Fibroblast of skin of left quadriceps (primary cell): ENCODE measurements at regions not wholly inside any gene's neighbourhood (a gene's known extent, or its start where the extent isn't known, plus 50 kb on each side); places are given as distances from the start of the nearest gene placed in this dataset.
A peak's percentile ranks its signal among the peaks of the same experiment; 100 is the strongest.

ENCODE experiments used
- DNase-seq, 2 experiments: peaks; one replicate each; pipeline ENCODE4 v3.0.0-alpha.2; 2013; ENCODE audit warnings: low read depth in 2 of 2

DNA sequence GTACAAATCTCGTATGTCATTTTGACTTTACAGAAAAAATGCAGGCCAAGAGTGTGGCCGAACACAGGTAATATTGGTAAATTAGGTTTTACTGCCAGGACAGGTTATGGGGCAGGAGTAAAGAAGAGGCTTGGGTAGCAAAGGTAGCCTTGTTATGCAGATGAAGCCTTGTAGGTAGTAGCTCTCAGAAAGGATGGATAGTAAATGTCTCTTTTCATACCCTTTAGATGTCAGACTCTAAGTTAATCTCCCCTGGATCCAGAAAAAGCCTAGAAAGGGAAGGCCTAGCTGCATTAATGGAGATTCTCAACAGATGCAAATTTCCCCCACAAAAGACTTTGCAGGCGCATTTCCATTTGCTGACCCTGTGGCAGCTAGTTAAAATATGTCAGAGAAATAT is 1445.1 kb upstream of the CADM2 start:
- DNase-seq: no peak

DNA sequence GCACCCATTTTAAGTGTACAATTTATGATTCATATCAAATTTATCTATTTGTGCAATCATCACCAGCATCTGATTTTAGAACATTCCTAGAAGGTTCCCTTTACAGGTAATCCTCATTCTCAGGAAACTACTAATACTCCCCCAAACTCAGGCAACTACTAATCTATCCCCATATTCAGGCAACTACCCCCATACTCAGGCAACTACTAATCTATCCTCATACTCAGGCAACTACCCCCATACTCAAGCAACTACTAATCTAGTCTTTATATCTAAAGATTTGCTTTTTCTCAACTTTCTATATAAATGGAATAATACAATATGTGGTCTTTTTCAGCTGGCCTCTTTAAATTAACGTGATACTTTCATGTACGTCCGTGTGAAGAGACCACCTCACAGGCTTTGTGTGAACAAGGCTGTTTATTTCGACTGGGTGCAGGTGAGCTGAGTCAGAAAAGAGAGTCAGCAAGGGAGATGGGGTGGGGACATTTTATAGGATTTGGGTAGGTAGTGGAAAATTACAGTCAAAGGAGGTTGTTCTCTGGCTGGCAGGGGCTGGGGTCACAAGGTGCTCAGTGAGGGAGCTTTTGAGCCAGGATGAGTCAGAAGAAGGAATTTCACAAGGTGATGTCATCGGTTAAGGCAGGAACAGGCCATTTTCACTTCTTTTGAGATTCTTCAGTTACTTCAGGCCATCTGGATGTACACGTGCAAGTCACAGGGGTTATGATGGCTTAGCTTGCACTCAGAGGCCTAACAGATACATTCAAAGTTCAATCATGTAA is 1444.5 kb upstream of the CADM2 start:
- DNase-seq: no peak

DNA sequence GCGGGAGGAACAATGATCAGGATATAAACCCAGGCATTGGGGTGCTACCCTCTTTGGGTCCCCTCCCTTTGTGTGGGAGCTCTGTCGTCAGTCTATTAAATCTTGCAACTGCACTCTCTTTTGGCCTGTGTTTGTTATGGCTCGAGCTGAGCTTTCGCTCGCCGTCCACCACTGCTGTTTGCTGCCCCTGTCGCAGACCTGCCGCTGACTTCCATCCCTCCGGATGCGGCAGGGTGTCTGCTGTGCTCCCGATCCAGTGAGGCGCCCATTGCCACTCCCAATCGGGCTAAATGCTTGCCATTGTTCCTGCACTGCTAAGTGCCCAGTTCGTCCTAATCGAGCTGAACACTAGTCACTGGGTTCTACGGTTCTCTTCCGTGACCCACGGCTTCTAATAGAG is 1443.7 kb upstream of the CADM2 start:
- DNase-seq: no peak

DNA sequence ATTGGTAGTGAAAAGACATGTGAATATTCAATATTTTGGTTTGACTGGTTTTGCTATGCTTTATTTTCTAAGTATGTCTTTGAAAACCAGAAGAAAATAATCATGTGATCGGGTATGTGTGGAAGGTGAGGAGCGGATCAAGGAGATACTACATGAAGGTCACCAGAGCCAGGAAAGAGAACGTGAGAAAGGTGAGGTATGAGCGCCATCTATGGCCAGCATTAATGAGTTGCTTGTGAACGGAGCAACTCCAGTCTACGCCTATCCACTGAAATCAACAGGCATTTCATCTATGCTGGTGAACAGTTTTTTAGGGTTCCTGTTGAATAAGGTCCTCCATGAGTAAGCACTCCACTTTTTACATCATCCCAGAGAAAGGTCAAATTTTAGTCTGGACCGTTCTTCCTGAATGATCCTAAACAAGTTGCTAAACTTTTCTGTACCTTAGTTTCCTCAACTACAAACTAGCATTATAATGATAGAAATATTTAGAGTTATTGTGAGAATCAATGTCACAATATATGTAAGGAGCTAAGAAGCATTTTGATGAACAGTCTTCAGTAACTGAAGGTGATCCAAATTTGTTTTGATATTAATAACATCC is 1435.2 kb upstream of the CADM2 start:
- peak; percentile 14 to 20 for DNase-seq

DNA sequence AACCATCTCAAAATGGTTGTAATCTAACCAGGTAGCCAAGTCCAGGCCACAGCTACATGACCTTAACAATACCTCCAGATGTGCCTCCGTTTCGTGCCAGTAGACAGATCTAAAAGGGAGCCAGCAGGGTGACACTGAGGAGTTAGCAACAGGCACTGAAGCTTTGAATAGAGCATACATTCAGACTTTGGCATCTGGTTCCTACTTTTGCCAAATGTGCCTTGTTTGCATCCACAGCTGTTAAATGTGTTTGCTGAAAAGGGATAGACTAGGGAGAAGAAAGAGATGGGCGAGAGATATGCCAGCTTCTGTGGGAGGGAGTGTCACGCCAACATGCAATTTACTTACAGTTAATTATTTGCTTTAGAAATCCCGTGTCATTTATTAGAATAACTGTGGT is 1433.9 kb upstream of the CADM2 start:
- DNase-seq: no peak

DNA sequence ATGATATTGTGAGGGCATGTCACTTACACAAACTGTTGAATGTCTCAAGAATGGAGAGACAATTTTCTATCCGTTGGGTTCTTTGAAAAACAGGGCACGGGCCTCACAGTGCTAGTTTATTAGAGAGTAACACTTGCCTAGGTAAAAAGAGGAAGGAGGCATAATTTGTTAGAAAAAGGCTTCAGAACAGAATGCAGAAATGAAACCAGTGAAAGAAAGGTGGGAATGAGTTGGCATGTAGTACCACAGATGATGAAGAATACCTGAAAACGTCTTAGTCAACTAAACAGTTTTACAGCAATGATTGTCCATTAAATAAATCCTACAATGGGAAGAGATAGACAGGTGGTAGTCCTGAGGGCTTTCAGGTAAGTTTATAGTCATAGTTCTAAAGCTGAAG is 1399.7 kb upstream of the CADM2 start:
- no peak for DNase-seq

DNA sequence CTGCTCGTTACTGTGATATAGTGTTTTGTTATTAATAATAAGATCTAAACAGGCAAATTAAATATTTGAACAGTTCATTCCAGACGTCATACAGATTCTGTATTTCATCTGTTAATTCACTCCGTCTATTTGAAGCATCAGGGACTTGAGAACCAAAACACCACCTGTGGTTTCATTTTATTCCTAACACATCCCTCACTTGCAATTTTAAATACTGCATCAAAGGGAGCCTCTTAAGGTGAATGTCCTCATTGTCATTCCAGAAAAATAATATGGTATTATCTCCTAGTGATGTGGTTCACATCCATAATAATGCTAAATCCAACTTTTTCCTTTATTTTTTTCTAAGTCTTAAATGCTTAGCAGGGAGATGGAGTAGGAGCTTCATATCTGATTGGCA is 1390.9 kb upstream of the CADM2 start:
- DNase-seq: no peak

DNA sequence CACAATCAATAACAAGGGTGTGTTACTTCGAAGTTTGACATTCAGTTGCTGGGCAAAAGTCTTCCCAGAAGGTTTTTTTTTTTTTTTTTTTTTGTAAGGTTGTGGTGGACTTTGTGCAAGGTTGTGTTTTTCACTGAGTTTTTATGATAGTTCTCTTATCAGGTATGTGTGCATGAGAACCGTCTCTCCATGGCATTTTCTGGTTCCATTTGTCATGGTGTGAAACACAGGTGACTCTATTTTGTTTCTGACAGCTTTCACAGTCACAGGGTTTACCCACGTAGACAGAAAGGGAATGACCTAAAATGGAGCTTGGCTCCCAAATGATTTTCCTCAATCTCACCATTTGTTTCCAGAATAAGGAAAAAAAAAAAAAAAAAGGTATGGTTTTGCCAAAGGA is 1377.2 kb upstream of the CADM2 start:
- no peak for DNase-seq

DNA sequence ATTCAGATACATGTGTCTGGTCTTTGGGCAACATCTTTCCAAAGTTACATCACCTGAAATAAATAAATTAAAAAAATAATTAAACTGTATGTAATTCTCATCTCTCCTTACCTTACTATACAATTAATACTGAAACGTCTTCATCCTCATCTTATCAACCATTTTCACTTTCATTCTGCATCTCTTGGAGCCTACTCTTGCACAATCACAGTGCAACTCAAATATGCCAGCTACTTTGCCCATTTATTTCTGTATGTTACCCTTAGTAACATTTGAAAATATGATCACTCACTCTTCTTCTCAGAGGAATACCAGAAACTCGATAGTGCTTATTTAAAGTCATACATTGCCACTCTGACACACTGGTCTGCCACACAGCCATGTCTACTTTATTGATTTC is 1357.1 kb upstream of the CADM2 start:
- no peak for DNase-seq

DNA sequence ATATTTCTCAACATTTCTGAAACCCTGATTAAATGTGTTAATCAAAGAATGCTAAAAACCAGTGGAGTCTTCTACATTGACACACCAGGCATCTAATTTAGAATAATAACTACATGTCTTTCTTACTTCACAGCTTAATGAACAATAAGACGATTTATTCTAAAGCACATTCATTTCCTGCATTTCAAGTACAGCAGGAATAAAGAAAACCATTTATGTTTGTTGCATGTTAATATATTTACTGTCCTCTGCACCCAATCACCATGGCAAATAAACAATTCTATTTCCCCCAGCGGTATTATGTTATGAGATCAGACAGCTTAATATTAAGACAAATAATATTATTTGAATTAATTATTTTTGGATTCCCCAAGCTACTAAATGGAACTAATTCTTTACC is 1336.3 kb upstream of the CADM2 start:
- no peak for DNase-seq

DNA sequence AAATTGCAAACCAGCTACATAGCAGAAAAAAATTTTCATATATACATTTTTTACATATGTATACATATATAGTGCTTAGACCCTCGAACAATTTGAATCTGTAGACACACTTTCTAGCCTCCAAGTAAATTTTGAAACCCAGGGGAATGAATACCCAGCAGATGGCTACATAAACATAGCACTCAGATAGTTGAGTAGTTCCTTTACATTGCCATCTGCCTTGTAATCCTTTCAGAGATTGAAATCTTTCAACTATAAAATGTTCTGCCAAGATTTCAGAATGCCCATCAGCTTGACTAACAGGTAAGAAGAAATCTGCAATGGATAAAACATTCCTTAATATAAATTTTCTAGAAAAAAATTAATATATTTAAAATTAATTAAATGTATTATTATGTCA is 1333.5 kb upstream of the CADM2 start:
- DNase-seq: no peak

DNA sequence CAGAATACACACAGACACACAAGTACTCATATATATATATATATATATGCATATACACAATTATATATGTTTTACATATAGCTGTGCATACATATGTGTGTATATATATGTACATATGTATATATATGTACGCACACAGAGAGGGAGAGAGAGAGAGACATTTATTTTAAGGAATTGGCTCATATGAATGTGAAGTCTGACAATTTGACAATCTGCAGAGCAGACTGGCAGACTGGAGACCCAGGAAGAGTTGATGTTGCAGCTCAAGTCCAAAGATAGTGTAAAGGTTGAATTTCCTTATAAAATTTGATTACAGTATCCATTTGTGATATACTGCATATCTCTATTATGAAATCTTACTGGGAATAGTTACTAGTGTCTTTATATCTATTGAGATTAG is 1330.3 kb upstream of the CADM2 start:
- DNase-seq: no peak

DNA sequence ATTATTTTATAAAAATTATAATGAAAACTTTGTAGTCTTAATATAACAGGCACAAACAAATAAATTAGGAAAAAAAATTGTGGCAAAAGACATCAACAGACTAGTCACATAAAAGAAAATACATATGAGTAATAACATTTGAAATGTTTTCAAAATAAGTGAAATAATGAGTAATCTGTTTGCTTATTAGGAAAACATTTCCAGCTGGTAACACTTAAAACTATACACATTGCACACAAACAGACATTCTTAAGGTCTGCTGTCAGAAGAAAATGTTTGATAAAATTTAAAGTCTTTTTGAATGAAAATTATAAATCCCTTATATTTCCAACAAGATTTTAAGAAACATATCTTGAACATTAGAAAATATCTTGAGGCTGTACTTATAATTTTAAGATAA is 1326.3 kb upstream of the CADM2 start:
- no peak for DNase-seq

DNA sequence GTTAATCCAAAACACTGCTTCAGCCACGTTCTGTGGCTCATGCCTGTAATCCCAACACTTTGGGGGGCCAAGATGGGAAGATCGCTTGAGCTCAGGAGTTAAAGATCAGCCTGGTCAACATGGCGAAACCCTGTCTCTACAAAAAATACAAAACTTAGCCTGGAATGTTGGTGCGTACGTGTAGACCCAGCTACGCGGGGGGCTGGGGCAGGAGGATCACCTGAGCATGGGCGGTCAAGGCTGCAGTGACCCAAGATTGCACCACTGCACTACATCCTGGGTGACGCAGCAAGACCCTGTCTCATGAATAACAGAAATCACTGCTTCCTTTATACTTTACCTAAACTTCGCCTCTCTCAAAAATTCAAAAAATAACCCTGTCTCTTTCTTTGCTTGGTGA is 1325.0 kb upstream of the CADM2 start:
- DNase-seq: no peak

DNA sequence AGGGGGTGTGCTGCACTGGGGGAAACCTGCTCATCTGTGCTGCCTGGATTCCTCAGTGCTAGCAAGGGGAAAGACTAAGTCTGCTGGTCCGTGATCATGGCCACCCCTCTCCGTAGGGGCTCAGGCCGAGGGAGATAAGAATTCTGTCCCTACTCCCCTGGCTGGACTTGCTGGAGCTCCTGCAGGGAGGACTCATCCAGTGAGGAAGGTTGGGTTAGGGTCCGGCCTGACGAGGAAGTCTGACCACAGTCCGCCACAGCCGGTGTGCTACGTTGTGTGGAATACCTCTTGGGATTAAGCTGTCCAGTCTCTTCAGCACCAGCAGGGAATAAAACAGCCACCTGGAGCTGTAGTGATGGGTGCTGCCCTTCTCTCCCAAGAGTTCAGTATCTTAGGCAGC is 1309.1 kb upstream of the CADM2 start:
- no peak for DNase-seq

DNA sequence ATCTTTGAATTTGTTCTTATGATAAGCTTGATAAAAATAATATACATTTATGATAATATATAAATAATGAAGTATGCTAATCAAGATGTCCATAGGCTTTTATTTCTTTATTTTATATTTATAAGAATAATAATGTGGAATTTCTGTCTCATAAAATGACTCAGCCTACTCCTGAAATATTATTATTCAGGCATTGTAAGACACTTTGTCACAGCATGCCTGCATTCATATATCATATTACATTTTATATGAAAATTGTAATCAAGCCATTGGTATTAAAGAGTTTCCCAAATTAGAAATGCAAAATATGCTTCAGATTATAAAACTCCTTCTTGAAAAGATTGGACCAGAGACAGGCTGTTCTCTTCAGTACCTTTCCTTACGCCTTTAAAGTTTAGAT is 1303.7 kb upstream of the CADM2 start:
- no peak for DNase-seq

DNA sequence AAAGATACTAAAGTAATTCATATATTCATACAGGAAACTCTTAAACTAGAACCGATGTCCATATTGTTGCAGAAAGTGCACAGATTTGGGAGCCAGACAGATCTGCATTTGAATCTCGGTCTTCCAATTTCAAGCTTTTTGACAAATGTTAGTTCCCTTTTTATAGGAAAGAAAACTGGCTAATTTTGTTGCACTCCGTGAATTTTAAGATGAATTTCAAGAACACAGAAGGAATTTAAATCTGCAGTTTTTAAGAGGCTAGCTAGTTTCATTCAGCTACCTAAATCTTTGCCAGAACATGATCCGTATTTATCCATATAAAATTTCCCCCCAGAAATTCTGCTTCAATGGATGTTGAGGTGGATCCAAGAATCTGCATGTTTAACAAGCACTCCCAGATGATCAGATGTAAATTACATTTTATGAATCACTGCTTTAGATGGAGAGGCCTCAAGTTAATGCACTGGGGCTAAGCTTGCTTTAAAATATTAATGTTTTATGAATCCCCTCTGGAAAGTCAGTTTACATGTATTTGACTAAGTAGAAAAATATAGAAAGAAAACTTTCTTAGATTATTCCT is 1296.3 kb upstream of the CADM2 start:
- DNase-seq: no peak

DNA sequence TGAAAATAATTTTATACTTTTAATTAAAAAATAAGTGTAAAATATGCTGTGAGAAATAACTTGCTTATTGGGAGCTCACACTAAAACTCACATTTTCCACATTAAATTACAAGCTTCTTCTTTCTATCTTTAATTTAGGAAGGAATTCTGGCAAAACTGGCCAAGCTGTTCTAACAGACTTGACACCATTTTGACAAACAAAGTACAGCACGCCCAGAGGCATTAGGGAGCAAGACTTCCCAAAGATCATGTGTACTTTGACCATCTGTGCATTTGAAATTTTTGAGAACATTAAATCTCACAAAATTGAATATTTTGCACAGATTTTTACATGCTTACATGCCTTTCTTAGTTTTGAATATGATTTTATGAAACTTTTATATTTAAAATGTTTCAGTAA is 1288.4 kb upstream of the CADM2 start:
- no peak for DNase-seq

DNA sequence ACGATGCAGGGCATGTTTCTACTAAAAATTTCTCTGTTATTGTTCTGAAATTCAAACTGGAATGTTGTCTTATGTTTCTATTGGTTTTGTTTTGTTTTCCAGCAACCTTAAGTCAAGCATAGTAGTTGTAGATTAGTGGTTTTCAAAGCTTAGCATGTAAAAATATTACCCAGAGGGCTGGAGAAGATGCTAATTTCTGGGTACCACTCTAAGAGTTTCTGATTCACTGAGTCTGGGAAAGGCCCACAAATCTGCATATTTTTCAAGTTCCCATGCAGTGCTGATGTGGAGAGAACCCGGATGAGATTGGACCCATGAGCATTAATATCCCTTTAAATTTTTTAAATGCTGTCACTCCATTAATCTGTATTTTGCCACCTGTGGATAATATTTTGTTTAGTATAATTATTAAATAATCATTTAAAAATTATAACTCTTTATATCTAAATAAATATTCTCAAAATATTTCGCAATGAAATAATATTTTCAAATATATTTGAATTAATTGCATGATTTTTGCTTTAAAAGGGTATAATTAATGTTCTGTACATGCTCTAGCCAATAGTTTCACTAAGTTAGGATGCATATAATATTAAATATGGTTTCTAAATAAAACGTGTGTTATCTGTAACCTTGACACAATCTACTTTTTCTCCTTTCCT is 1274.7 kb upstream of the CADM2 start:
- no peak for DNase-seq

DNA sequence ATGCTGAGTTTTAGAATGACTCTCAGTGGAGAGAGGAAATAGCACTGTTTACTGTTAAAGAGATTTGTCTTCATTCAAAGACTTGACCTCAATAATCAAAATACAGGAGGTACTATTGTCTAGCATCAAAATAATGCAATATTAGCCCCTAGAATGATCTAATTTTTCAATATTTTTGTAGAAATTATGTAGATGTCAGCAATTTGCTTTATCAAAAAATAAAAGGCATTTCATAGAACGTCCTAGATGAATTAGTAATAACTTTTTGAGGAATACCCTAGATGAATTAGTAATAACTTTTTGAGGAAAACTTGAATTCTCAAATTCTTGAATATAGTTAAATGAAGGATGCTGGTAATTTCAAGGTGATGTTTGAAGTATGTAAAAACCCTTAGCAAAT is 1252.1 kb upstream of the CADM2 start:
- no peak for DNase-seq

DNA sequence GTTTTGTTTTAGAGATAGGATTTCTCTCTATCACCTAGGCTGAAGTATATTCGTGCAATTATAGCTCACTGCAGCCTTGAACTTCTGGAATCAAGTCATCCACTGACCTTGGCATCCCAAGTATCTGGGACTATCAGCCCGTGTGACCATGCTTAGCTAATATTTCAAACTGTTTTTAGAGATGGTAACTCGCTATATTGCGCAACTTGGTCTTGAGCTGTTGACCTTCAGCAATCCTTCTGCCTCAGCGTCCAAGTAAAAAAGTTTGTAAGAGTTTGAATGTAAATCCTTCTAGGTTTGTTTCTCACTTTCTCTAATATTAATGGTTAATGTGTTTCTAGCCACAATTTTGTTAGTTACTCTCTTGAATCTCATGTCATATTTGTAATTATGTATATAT is 1243.5 kb upstream of the CADM2 start:
- no peak for DNase-seq

DNA sequence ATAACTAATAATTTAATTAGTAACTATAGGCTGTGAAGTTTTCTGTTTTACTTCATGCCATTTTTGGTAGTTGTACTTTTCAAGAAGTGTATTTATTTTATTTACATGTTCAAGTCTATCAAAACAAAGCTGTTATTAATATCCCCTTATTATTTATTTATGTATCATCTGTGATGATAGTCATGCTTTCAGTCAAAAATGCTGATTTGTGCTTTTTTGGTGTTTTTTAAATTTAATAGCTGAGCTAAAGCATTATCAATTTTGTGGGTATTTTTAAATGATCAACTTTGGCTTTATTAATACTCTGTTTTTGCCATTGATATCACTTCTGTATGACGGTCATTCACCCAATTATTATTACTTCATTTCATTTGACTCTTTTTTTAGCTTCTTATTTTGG is 1229.2 kb upstream of the CADM2 start:
- DNase-seq: no peak

DNA sequence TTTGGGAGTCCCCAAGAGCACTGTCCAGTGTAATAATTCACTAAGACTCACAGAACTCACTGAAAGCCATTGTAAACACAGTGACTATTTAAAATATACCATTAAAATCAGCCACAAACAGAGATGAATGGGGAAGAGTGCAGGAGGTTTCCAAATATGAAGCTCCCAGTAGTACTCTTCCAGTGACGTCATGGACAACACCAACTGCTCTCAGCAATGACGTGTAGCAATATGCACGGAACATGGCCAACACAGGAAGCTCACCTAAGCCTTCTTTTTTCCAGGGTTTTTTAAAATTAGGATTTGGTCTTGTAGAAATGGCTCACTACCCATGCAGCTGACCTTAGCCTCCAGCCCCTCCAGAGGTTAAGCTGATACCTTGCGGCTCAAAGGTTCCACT is 1224.1 kb upstream of the CADM2 start:
- DNase-seq: no peak
